C4-2B (cell line): ENCODE measurements at regions not wholly inside any gene's neighbourhood (a gene's known extent, or its start where the extent isn't known, plus 50 kb on each side); places are given as distances from the start of the nearest gene placed in this dataset.

Experiments used
- ZFX ChIP-seq: fragments of 450-650 bp; IDR thresholded peaks from 2 replicates; pipeline ENCODE4 v1.6.1; 2017
- TF ChIP-seq, protein P1 (sequence below): fragments of 450-650 bp; conservative IDR thresholded peaks from 2 replicates; pipeline ENCODE4 v1.5.1; 2017; ENCODE audit warnings: mild to moderate bottlenecking

DNA sequence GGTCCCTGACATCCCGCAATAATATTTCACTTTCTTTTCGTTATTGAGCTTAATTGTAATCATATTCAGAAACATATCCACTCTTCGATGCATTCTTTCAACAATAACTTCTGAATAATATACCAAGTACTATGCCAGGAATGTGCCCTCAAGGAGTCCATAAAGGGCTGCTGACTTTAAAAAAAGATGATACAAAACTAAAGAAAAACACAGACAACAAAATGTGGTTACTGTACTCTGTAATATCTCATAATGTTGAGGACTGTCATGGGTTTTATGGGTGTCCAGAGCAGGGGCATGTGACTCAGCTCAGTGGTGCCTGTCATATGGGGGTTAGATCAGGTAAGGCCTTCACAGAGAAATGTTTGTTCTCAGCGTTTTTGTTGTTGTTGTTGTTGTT, 73.7 kb downstream of the ARL4A start:
- TF ChIP-seq, protein P1, sequence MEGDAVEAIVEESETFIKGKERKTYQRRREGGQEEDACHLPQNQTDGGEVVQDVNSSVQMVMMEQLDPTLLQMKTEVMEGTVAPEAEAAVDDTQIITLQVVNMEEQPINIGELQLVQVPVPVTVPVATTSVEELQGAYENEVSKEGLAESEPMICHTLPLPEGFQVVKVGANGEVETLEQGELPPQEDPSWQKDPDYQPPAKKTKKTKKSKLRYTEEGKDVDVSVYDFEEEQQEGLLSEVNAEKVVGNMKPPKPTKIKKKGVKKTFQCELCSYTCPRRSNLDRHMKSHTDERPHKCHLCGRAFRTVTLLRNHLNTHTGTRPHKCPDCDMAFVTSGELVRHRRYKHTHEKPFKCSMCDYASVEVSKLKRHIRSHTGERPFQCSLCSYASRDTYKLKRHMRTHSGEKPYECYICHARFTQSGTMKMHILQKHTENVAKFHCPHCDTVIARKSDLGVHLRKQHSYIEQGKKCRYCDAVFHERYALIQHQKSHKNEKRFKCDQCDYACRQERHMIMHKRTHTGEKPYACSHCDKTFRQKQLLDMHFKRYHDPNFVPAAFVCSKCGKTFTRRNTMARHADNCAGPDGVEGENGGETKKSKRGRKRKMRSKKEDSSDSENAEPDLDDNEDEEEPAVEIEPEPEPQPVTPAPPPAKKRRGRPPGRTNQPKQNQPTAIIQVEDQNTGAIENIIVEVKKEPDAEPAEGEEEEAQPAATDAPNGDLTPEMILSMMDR: no peak
- TF ChIP-seq ZFX: no peak
